Sigmoid colon (tissue), 6 donors: ENCODE measurements at regions not wholly inside any gene's neighbourhood (a gene's known extent, or its start where the extent isn't known, plus 50 kb on each side); places are given as distances from the start of the nearest gene placed in this dataset.

Experiments
- DNase-seq: peaks from one replicate; pipeline ENCODE4 v3.0.0-alpha.2; 2019
- H3K27ac ChIP-seq, 4 donors: fragments of 200-600 bp; sonication (generic); one replicate each; pipeline ENCODE4 v1.5.1; 2016 to 2019; ENCODE audit warnings: mild to moderate bottlenecking in 1 of 4
- H3K27me3 ChIP-seq, 3 donors: fragments of 200-600 bp; sonication (generic); one replicate each; pipeline ENCODE4 v1.5.1; 2019; ENCODE audit warnings: mild to moderate bottlenecking in 1 of 3
- H3K36me3 ChIP-seq, 4 donors: fragments of 200-600 bp; sonication (generic); one replicate each; pipeline ENCODE4 v1.5.1; 2016 to 2019
- H3K4me1 ChIP-seq, 4 donors: fragments of 200-600 bp; sonication (generic); one replicate each; pipeline ENCODE4 v1.5.1; 2017 to 2019
- H3K4me3 ChIP-seq, 4 donors: fragments of 200-600 bp; sonication (generic); one replicate each; pipeline ENCODE4 v1.5.1; 2017 to 2019; ENCODE audit warnings: mild to moderate bottlenecking in 2 of 4, moderate library complexity in 1 of 4
- H3K9me3 ChIP-seq, 4 donors: fragments of 200-600 bp in 3 of 4; sonication (generic) in 3 of 4; one replicate each; pipeline versions ENCODE4 v1.5.1 to v1.6.1; 2013 to 2019
- EP300 ChIP-seq, 4 donors: sonication (generic); formaldehyde crosslinking; IDR thresholded peaks; one replicate each; pipeline ENCODE4 v1.6.1; 2017; ENCODE audit warnings: antibody characterized with exemption in 4 of 4
- POLR2A ChIP-seq, 2 donors: fragments of 450-650 bp; IDR thresholded peaks; one replicate each; pipeline ENCODE4 v1.6.1; 2016; ENCODE audit warnings: antibody characterized with exemption in 2 of 2, mild to moderate bottlenecking in 2 of 2, moderate library complexity in 2 of 2
- POLR2AphosphoS5 ChIP-seq, 4 donors: sonication (generic); formaldehyde crosslinking; IDR thresholded peaks; one replicate each; pipeline ENCODE4 v1.6.1; 2017; ENCODE audit warnings: antibody characterized with exemption in 4 of 4
- WGBS, 2 donors: extraction: QIAGEN DNeasy Blood & Tissue Kit; methylation state at CpG; one replicate each; pipeline ENCODE4 v1.1.7; 2013; 5-methylcytosine and 5-hydroxymethylcytosine counted together
- intact Hi-C: fragments of 100-400 bp; cut with DNase I; formaldehyde crosslinking; loops from one replicate; pipeline ENCODE4 v1.15.1; 2023
- TF ChIP-seq, protein P1 (sequence below), 4 experiments: fragments of 450-650 bp in 3 of 4; fragments of 200-600 bp in 1 of 4; IDR thresholded peaks; one replicate each; pipeline ENCODE4 v1.5.1; 2016 to 2019; ENCODE audit warnings: antibody characterized with exemption in 4 of 4, mild to moderate bottlenecking in 3 of 4, moderate library complexity in 2 of 4
- donor health status: healthy with polysubstance abuse.
- donor health status: healthy.

DNA sequence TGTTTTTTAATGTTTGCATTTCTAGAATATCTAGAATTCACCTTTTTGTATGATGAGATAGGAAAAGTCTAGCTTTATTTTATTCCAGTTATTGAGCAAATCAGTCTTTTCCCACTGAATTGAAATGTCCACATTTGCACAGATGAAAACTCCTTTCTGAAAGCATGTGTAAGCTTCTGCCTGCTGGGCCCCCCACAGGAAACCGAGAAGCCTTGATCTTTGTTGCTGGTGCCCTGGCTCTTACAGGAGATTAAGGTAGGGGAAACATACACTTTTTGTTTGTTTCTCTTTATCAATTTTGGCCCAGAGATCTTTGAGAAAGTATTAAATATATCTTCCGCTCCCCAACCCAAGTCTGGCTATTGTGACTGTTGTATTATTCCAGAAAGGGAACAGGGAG is 87.2 kb upstream of the GNAZ start:
- H3K27me3 ChIP-seq, result peaks cover 0 to 5% (median 3%) of the 10 kb centered on the region in 3 donors
- no peak for TF ChIP-seq POLR2A (IDR thresholded peaks at IDR 0.05)
- TF ChIP-seq, protein P1, sequence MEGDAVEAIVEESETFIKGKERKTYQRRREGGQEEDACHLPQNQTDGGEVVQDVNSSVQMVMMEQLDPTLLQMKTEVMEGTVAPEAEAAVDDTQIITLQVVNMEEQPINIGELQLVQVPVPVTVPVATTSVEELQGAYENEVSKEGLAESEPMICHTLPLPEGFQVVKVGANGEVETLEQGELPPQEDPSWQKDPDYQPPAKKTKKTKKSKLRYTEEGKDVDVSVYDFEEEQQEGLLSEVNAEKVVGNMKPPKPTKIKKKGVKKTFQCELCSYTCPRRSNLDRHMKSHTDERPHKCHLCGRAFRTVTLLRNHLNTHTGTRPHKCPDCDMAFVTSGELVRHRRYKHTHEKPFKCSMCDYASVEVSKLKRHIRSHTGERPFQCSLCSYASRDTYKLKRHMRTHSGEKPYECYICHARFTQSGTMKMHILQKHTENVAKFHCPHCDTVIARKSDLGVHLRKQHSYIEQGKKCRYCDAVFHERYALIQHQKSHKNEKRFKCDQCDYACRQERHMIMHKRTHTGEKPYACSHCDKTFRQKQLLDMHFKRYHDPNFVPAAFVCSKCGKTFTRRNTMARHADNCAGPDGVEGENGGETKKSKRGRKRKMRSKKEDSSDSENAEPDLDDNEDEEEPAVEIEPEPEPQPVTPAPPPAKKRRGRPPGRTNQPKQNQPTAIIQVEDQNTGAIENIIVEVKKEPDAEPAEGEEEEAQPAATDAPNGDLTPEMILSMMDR (IDR thresholded peaks at IDR 0.05), result no peak
- no peak for TF ChIP-seq POLR2AphosphoS5 (IDR thresholded peaks at IDR 0.05)
- no peak for TF ChIP-seq EP300 (IDR thresholded peaks at IDR 0.05)
- H3K27ac ChIP-seq, result no peak overlapping the region
- H3K36me3 ChIP-seq, result no peaks in the 10 kb centered on the region
- no peak for DNase-seq
- WGBS, 2 donors, result 68 to 83% methylated on average over 2 of the region's 2 CpGs
- intact Hi-C loops, result no loop called here
- H3K4me1 ChIP-seq, result no peaks in the 10 kb centered on the region
- peaks cover 0 to 3% (median 0%) of the 10 kb centered on the region in 4 donors for H3K9me3 ChIP-seq
- no peak overlapping the region for H3K4me3 ChIP-seq

DNA sequence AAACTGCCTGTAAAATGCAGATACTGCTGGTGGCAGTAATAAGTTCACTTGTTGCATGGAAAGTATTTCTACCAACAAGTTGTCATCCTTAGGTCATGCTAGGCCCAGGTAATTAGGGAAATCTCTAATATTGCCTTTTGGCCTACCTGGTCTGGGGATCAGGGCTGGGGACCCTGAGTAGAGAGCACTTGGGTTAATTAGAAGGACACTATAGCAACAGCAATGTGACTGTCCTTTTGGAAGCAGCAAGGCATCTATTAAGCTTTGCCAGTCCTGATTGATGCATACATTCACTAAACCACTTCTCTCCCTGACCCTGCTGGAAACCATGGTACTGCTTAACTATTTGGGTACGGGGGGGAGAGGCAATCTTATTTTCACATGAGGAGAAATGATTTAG is 86.5 kb upstream of the GNAZ start:
- H3K27me3 ChIP-seq, result peaks cover 0 to 5% (median 3%) of the 10 kb centered on the region in 3 donors
- TF ChIP-seq POLR2A (IDR thresholded peaks at IDR 0.05) (no peak), POLR2AphosphoS5 (IDR thresholded peaks at IDR 0.05) (no peak), EP300 (IDR thresholded peaks at IDR 0.05) (no peak)
- TF ChIP-seq, protein P1 (IDR thresholded peaks at IDR 0.05), result no peak
- H3K36me3 ChIP-seq, result no peaks in the 10 kb centered on the region
- no peak overlapping the region for H3K27ac ChIP-seq
- peaks cover 0 to 3% (median 0%) of the 10 kb centered on the region in 4 donors for H3K9me3 ChIP-seq
- no peak for DNase-seq
- intact Hi-C loops, result no loop called here
- H3K4me3 ChIP-seq, result no peak overlapping the region
- H3K4me1 ChIP-seq, result no peaks in the 10 kb centered on the region
- 0 to 2% methylated on average over 1 of the region's 1 CpG for WGBS, 2 donors

DNA sequence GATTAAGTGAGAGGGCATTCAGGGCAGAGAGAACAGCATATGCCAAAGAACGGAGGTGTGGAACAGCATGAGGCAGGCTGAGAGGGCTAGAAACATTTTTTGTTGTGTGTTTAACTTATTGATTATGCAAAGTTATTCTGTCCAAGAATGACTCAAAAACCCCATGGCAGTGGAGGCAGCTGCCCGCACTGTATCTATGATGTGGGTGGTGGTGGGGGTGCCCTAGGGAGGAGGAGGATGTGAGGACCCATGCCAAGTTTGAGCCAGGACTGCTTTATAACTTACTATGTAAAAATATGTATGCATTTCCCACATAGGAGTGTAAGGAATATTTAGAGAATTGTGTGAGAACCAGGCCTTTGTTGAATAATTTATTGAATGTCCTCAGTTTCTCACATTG is 85.4 kb upstream of the GNAZ start:
- intact Hi-C loops, result no loop called here
- H3K4me1 ChIP-seq, result no peaks in the 10 kb centered on the region
- peaks cover 0 to under 1% (median 0%) of the 10 kb centered on the region in 4 donors for H3K9me3 ChIP-seq
- peaks cover 0 to 5% (median 3%) of the 10 kb centered on the region in 3 donors for H3K27me3 ChIP-seq
- DNase-seq, result no peak
- H3K27ac ChIP-seq, result no peak overlapping the region
- no peaks in the 10 kb centered on the region for H3K36me3 ChIP-seq
- WGBS, 2 donors, result 90 to 94% methylated on average over 2 of the region's 2 CpGs
- no peak for TF ChIP-seq POLR2A (IDR thresholded peaks at IDR 0.05)
- TF ChIP-seq, protein P1 (IDR thresholded peaks at IDR 0.05), result no peak
- no peak for TF ChIP-seq EP300 (IDR thresholded peaks at IDR 0.05)
- no peak for TF ChIP-seq POLR2AphosphoS5 (IDR thresholded peaks at IDR 0.05)
- H3K4me3 ChIP-seq, result no peak overlapping the region

DNA sequence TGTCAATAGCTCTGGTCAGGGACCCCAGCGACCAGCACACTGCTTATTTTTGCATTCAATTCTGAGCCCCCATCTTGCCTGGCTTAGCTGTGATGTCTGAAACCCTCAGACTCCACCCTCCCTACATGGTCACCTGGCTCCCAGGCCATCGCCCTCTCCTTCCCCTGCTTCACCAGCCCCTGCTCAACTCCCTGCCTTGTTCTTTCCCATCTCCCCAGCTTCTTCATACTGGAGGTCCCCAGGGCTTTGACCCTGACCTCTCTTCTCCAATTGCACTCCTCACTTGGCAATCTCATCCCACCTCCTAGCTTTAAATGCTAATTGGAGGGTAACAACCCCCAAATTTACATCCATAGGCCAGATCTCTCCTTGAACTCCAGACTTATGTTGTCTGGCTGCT is 84.3 kb upstream of the GNAZ start:
- Histone ChIP-seq H3K27ac (no peak overlapping the region), H3K4me3 (no peak overlapping the region), H3K9me3 (no peaks in the 10 kb centered on the region), H3K36me3 (no peaks in the 10 kb centered on the region), H3K27me3 (peaks cover 0 to 5% (median 3%) of the 10 kb centered on the region in 3 donors), H3K4me1 (no peaks in the 10 kb centered on the region)
- WGBS, 2 donors, result 85 to 86% methylated on average over 2 of the region's 2 CpGs
- no peak for TF ChIP-seq POLR2A (IDR thresholded peaks at IDR 0.05)
- TF ChIP-seq POLR2AphosphoS5 (IDR thresholded peaks at IDR 0.05), result no peak
- DNase-seq, result no peak
- intact Hi-C loops, result no loop called here

DNA sequence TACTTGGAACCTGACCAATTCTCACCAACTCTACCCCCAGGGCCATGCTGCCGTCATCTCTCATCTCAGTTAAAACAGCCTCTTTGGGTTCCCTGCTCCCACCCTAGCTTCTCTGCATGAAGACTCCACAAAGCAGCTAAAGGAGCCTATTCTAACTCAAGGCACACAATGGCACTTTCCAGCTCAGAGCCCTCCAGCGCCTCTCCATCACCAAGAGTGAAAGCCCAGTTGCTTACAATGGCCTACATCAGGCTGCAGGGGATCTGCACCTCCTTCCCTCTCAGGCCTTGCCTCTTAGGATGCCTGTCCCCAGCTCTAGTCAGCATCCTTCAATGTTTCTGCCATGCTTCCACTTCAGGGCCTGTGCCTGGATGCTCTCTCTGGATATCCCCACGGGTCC is 83.7 kb upstream of the GNAZ start:
- Histone ChIP-seq H3K27me3 (peaks cover 0 to 5% (median 3%) of the 10 kb centered on the region in 3 donors), H3K36me3 (no peaks in the 10 kb centered on the region), H3K27ac (no peak overlapping the region), H3K9me3 (no peaks in the 10 kb centered on the region), H3K4me3 (no peak overlapping the region), H3K4me1 (no peaks in the 10 kb centered on the region)
- intact Hi-C loops, result no loop called here
- TF ChIP-seq POLR2AphosphoS5 (IDR thresholded peaks at IDR 0.05), result no peak
- TF ChIP-seq EP300 (IDR thresholded peaks at IDR 0.05), result no peak
- TF ChIP-seq, protein P1 (IDR thresholded peaks at IDR 0.05), result no peak
- TF ChIP-seq POLR2A (IDR thresholded peaks at IDR 0.05), result no peak
- no peak for DNase-seq
- 85 to 89% methylated on average over 3 of the region's 3 CpGs for WGBS, 2 donors
